Ishikawa (cell line): ENCODE measurements at regions not wholly inside any gene's neighbourhood (a gene's known extent, or its start where the extent isn't known, plus 50 kb on each side); places are given as distances from the start of the nearest gene placed in this dataset.

Experiments
- CEBPB ChIP-seq: IDR thresholded peaks from 2 replicates; pipeline ENCODE4 v1.6.1; 2012
- CREB1 ChIP-seq: IDR thresholded peaks from 2 replicates; pipeline ENCODE4 v1.6.1; 2012; ENCODE audit warnings: low read depth
- EGR1 ChIP-seq: IDR thresholded peaks from 2 replicates; pipeline ENCODE4 v1.6.1; 2012
- EP300 ChIP-seq: IDR thresholded peaks from 2 replicates; pipeline ENCODE4 v1.6.1; 2012; ENCODE audit warnings: borderline replicate concordance
- FOXM1 ChIP-seq: IDR thresholded peaks from 2 replicates; pipeline ENCODE4 v1.6.1; 2012; ENCODE audit warnings: low read depth, borderline replicate concordance
- NFIC ChIP-seq: IDR thresholded peaks from 2 replicates; pipeline ENCODE4 v1.6.1; 2012
- RAD21 ChIP-seq: IDR thresholded peaks from 2 replicates; pipeline ENCODE4 v1.6.1; 2012; ENCODE audit warnings: low read depth
- REST ChIP-seq: IDR thresholded peaks from 2 replicates; pipeline ENCODE4 v1.6.1; 2012; ENCODE audit warnings: low read depth, mild to moderate bottlenecking
- TAF1 ChIP-seq: IDR thresholded peaks from 2 replicates; pipeline ENCODE4 v1.6.1; 2012; ENCODE audit warnings: low read depth, mild to moderate bottlenecking
- TCF12 ChIP-seq: IDR thresholded peaks from 2 replicates; pipeline ENCODE4 v1.6.1; 2012; ENCODE audit warnings: low read depth
- TEAD4 ChIP-seq: IDR thresholded peaks from 2 replicates; pipeline ENCODE4 v1.6.1; 2012
- USF1 ChIP-seq: IDR thresholded peaks from 2 replicates; pipeline ENCODE4 v1.6.1; 2012
- YY1 ChIP-seq: IDR thresholded peaks from 2 replicates; pipeline ENCODE4 v1.6.1; 2012; ENCODE audit warnings: low read depth
- ZBTB7A ChIP-seq: IDR thresholded peaks from 2 replicates; pipeline ENCODE4 v1.6.1; 2012; ENCODE audit warnings: low read depth
- TF ChIP-seq, protein P1 (sequence below): IDR thresholded peaks from 2 replicates; pipeline ENCODE4 v1.6.1; 2012

DNA sequence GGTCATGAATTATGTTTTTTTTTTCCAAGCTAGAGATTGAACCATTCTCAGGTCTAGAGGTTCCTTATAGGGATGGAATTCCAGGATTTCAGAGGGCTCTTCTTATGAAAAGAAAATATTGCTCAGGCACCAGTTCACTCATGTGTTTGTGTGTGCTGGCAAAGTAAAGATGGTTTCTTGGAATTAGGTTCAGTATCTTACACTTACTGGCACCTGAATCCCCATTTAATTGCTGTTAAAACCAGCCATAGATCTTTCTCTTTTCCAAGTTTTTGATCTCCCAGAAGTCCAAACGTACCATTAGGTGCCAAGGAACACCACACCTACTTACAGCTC is 508.4 kb downstream of the CDH26 start:
- TF ChIP-seq, protein P1, sequence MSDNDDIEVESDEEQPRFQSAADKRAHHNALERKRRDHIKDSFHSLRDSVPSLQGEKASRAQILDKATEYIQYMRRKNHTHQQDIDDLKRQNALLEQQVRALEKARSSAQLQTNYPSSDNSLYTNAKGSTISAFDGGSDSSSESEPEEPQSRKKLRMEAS, result no peak
- TF ChIP-seq NFIC (no peak), FOXM1 (no peak), YY1 (no peak), USF1 (no peak), ZBTB7A (no peak), REST (no peak), CEBPB (no peak), CREB1 (no peak)

- no peak for TF ChIP-seq EP300
- no peak for TF ChIP-seq EGR1
- TF ChIP-seq TAF1, result no peak
- no peak for TF ChIP-seq CEBPB
- no peak for TF ChIP-seq USF1
- TF ChIP-seq ZBTB7A, result no peak
- TF ChIP-seq CREB1, result no peak
- TF ChIP-seq, protein P1, result no peak
- no peak for TF ChIP-seq YY1
- no peak for TF ChIP-seq TCF12
Observed at GRCh38 chr20:60467078-60467477, 508.9 kb downstream of the CDH26 start.

DNA sequence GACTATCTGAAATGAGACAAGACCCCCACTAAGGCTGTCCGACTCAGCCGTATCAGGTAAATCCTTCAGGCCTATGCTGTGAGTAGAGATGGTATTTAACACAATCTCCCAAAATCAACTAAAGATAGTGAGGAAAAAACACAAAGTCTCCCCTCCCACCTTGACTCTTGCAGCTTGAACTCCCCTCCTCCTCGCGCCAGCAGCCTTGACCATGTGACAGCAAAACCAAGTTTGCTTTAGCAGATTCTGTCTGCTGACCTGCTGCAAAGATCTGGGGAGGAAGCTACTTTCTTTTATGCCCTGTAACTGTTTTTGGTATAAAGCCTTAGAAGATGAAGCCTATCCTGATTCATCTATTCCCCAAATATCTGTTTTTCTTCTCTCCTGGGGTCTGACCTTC is 509.5 kb downstream of the CDH26 start:
- TF ChIP-seq REST (no peak), EP300 (no peak), CREB1 (no peak), CEBPB (no peak), USF1 (no peak), YY1 (no peak), TCF12 (no peak), RAD21 (no peak), NFIC (no peak), TEAD4 (no peak), EGR1 (no peak), ZBTB7A (no peak)
- TF ChIP-seq, protein P1, result no peak

DNA sequence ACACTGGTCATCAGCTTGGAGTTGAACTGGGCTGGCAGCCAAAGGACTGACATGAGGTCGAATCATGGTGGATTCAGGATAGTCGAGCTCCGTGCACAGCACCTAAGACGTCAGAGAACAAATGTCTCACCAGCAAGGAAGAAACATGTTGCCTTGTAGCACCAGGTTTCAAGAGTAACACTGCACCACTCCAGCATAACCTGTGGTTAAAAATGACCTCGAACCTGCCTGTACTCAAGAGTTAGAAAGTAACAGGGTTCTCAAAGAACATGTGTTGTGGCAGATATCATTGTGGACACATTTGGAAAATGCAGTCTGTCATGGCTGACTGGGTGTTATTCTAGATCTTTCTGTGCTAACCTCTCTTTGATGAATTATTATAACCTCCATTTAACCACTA is 511.6 kb downstream of the CDH26 start:
- TF ChIP-seq EP300, result no peak
- TF ChIP-seq ZBTB7A, result no peak
- TF ChIP-seq RAD21, result no peak
- TF ChIP-seq TCF12, result no peak
- no peak for TF ChIP-seq CEBPB
- no peak for TF ChIP-seq USF1
- no peak for TF ChIP-seq NFIC
- TF ChIP-seq YY1, result no peak
- TF ChIP-seq TAF1, result no peak
- no peak for TF ChIP-seq REST
- no peak for TF ChIP-seq FOXM1
- TF ChIP-seq, protein P1, result no peak
- TF ChIP-seq TEAD4, result no peak
- TF ChIP-seq EGR1, result no peak
- TF ChIP-seq CREB1, result no peak
